Smooth muscle cell (in vitro differentiated cells): ENCODE measurements at regions not wholly inside any gene's neighbourhood (a gene's known extent, or its start where the extent isn't known, plus 50 kb on each side); places are given as distances from the start of the nearest gene placed in this dataset.

Experiments
- DNase-seq: peaks from one replicate; lab custom pipeline; 2025; ENCODE audit not compliant: unreplicated experiment; lab: John Stamatoyannopoulos, UW
- H2AFZ ChIP-seq: fragments of 200-600 bp; sonication (generic); 2 replicates; pipeline ENCODE4 v1.6.0; 2016; ENCODE audit warnings: antibody characterized with exemption, low read depth, mild to moderate bottlenecking
- H3F3A ChIP-seq: fragments of 200-600 bp; sonication (generic); 2 replicates; pipeline ENCODE4 v1.6.0; 2017; ENCODE audit warnings: antibody characterized with exemption, low read depth
- H3K27ac ChIP-seq: fragments of 200-600 bp; sonication (generic); 2 replicates; pipeline ENCODE4 v1.5.1; 2016; ENCODE audit warnings: low read depth, mild to moderate bottlenecking
- H3K27me3 ChIP-seq: fragments of 200-600 bp; sonication (generic); 2 replicates; pipeline ENCODE4 v1.6.1; 2016; ENCODE audit warnings: low read depth, mild to moderate bottlenecking
- H3K36me3 ChIP-seq: fragments of 200-600 bp; sonication (generic); 2 replicates; pipeline ENCODE4 v1.5.1; 2016; ENCODE audit warnings: low read depth
- H3K4me1 ChIP-seq: fragments of 200-600 bp; sonication (generic); 2 replicates; pipeline ENCODE4 v1.5.1; 2016; ENCODE audit warnings: low read depth
- H3K4me2 ChIP-seq: fragments of 200-600 bp; sonication (generic); 2 replicates; pipeline ENCODE4 v1.6.0; 2016; ENCODE audit warnings: mild to moderate bottlenecking
- H3K4me3 ChIP-seq: fragments of 200-600 bp; sonication (generic); 2 replicates; pipeline ENCODE4 v1.5.1; 2016; ENCODE audit warnings: mild to moderate bottlenecking
- H3K79me2 ChIP-seq: fragments of 200-600 bp; sonication (generic); 2 replicates; pipeline ENCODE4 v1.6.0; 2016; ENCODE audit warnings: low read depth, mild to moderate bottlenecking
- H3K9ac ChIP-seq: fragments of 200-600 bp; sonication (generic); 2 replicates; pipeline ENCODE4 v1.6.0; 2016; ENCODE audit warnings: low read depth
- H3K9me3 ChIP-seq: fragments of 200-600 bp; sonication (generic); replicated peaks from 2 replicates; pipeline ENCODE4 v1.5.1; 2016; ENCODE audit warnings: low read depth
- H4K20me1 ChIP-seq: fragments of 200-600 bp; sonication (generic); 2 replicates; pipeline ENCODE4 v1.6.0; 2016; ENCODE audit warnings: low read depth
- WGBS: methylation state at CpG from one replicate; pipeline ENCODE4 v1.1.7; 2016; ENCODE audit warnings: low lambda C conversion rate; 5-methylcytosine and 5-hydroxymethylcytosine counted together
- TF ChIP-seq, protein P1 (sequence below): fragments of 200-600 bp; sonication (generic); IDR thresholded peaks from 2 replicates; pipeline ENCODE4 v1.5.1; 2017; ENCODE audit warnings: borderline replicate concordance, mild to moderate bottlenecking, antibody characterized with exemption; ENCODE audit not compliant: insufficient read depth, poor library complexity, severe bottlenecking

DNA sequence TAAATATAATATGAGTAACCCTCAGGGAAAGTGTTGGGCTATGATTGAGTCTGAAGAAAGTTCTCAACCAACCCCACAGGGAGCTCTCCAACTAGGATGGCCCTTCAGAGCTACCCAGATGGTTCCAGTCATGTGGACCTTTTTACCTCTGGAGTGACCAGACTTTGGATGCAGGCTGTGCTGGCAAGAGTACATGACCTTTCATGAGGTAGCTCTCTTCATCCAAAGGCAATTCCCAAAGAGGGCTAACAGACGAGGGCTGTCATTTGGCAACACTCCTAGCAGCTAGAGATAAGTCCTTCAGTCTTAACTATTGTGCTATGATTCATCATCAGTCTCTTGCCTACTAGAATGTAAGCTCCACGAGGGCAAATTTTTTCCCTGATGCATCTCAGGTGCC, 75.4 kb downstream of the DUSP6 start:
- Histone ChIP-seq H3K4me1 (no peaks in the 10 kb centered on the region), H3K9me3 (no peaks in the 10 kb centered on the region), H3K4me2 (no peak overlapping the region), H2AFZ (no peak overlapping the region), H3K4me3 (no peak overlapping the region), H3K36me3 (no peaks in the 10 kb centered on the region), H3F3A (no peaks in the 10 kb centered on the region), H3K27ac (no peak overlapping the region), H3K27me3 (no peaks in the 10 kb centered on the region), H3K79me2 (no peaks in the 10 kb centered on the region), H3K9ac (no peak overlapping the region), H4K20me1 (no peaks in the 10 kb centered on the region)
- 82% methylated on average over 2 of the region's 2 CpGs for WGBS
- TF ChIP-seq, protein P1, sequence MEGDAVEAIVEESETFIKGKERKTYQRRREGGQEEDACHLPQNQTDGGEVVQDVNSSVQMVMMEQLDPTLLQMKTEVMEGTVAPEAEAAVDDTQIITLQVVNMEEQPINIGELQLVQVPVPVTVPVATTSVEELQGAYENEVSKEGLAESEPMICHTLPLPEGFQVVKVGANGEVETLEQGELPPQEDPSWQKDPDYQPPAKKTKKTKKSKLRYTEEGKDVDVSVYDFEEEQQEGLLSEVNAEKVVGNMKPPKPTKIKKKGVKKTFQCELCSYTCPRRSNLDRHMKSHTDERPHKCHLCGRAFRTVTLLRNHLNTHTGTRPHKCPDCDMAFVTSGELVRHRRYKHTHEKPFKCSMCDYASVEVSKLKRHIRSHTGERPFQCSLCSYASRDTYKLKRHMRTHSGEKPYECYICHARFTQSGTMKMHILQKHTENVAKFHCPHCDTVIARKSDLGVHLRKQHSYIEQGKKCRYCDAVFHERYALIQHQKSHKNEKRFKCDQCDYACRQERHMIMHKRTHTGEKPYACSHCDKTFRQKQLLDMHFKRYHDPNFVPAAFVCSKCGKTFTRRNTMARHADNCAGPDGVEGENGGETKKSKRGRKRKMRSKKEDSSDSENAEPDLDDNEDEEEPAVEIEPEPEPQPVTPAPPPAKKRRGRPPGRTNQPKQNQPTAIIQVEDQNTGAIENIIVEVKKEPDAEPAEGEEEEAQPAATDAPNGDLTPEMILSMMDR = no peak
- DNase-seq = no peak

DNA sequence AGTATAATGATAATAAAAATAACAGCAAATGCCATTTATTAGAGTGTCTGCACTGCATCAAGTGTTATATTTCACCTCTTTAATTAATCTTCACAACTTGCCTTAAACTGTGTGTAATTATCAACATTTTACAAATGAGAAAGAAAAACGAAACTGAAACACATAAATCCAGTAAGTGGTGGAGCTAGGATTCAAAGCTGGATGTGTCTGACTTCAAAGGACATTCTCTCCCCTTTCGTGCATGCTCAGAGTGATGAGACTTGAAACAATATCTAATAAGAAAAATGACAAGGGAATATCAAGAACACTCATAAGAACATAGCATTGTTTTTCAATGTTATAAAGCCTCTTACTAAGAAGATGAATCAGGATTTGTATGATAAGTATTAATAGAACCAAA, 78.8 kb downstream of the DUSP6 start:
- no peak for DNase-seq
- H3K9me3 ChIP-seq = no peaks in the 10 kb centered on the region
- no peak overlapping the region for H3K9ac ChIP-seq
- WGBS = 81% methylated on average over 2 of the region's 2 CpGs
- H3K27ac ChIP-seq = no peak overlapping the region
- no peaks in the 10 kb centered on the region for H3K4me1 ChIP-seq
- no peaks in the 10 kb centered on the region for H4K20me1 ChIP-seq
- TF ChIP-seq, protein P1 = no peak
- H2AFZ ChIP-seq = no peak overlapping the region
- no peak overlapping the region for H3K4me3 ChIP-seq
- no peaks in the 10 kb centered on the region for H3K27me3 ChIP-seq
- no peaks in the 10 kb centered on the region for H3K36me3 ChIP-seq
- H3K79me2 ChIP-seq = no peaks in the 10 kb centered on the region
- H3K4me2 ChIP-seq = no peak overlapping the region
- H3F3A ChIP-seq = no peaks in the 10 kb centered on the region

DNA sequence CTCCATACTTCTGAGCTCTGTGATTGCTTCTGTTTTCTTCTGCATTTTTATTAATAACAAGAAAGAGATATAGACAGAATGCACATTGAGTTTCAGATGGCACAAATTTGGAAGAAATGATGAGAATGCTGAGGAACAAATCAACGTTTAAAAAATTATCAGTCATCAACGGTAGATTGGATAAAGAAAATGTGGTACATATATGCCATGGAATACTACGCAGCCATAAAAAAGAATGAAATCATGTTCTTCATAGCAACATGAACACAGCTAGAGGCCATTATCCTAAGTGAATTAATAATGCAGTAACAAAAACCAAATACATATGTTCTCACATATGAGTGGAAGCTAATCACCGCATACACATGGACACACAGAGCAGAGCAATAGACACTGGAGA, 81.8 kb downstream of the DUSP6 start:
- H3K4me2 ChIP-seq = no peak overlapping the region

DNA sequence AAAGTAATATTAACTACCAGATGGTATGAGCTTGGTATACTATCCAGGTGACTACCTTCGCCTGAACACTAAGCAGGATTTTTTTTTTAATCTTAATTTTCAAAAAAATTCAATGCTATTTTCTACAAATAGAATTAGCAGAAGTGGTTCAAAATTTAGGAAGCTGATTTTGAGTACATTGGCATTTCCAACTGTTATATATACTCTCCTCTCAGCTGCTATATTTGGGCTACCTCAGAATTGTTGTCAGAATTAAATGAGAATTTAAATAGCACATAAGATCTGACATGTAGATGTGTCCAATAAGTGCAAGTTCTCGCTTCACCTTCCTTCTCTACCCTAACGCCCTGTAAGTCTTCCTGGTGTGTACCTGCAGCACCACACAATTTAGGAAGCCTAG, 83.1 kb downstream of the DUSP6 start:
- WGBS = 99% methylated on average over 3 of the region's 3 CpGs
- no peak for DNase-seq
- H3K9ac ChIP-seq = no peak overlapping the region

More for the DNA sequence above, 81.8 kb downstream of the DUSP6 start:
- 95% methylated on average over 4 of the region's 4 CpGs for WGBS
- H3K27me3 ChIP-seq = no peaks in the 10 kb centered on the region
- H3K9me3 ChIP-seq = no peaks in the 10 kb centered on the region
- H3K4me1 ChIP-seq = peaks cover 3% of the 10 kb centered on the region
- H3K27ac ChIP-seq = no peak overlapping the region
- no peak for DNase-seq
- H4K20me1 ChIP-seq = no peaks in the 10 kb centered on the region
- TF ChIP-seq, protein P1 = no peak
- H3K9ac ChIP-seq = no peak overlapping the region
- no peaks in the 10 kb centered on the region for H3F3A ChIP-seq
- no peaks in the 10 kb centered on the region for H3K79me2 ChIP-seq
- no peak overlapping the region for H2AFZ ChIP-seq
- H3K4me3 ChIP-seq = no peak overlapping the region
- no peaks in the 10 kb centered on the region for H3K36me3 ChIP-seq

More for the DNA sequence above, 83.1 kb downstream of the DUSP6 start:
- Histone ChIP-seq H3K27me3 (no peaks in the 10 kb centered on the region), H3K79me2 (no peaks in the 10 kb centered on the region), H2AFZ (no peak overlapping the region), H4K20me1 (no peaks in the 10 kb centered on the region), H3K4me3 (no peak overlapping the region), H3K4me2 (no peak overlapping the region), H3K9me3 (no peaks in the 10 kb centered on the region), H3K36me3 (no peaks in the 10 kb centered on the region), H3F3A (no peaks in the 10 kb centered on the region), H3K4me1 (peaks cover 3% of the 10 kb centered on the region), H3K27ac (no peak overlapping the region)
- TF ChIP-seq, protein P1 = no peak
